Pancreas (tissue), 10 donors: ENCODE measurements at regions not wholly inside any gene's neighbourhood (a gene's known extent, or its start where the extent isn't known, plus 50 kb on each side); places are given as distances from the start of the nearest gene placed in this dataset.
"Not testable (repeated sequence)": the region's sequence is repeated elsewhere in the genome, so short reads cannot be mapped to it uniquely, and the experiment has no call there.

Experiments
- ATAC-seq, 4 donors: fragments of 200-7000 bp; cut with Tn5 transposase; one replicate each; pipeline versions ENCODE4 v1.8.0 to v1.9.1; 2020; ENCODE audit warnings: mild to moderate bottlenecking in 4 of 4, moderate library complexity in 4 of 4
- DNase-seq, 6 donors: peaks; one replicate each; pipeline ENCODE4 v3.0.0-alpha.2; 2020
- FAIRE-seq: peaks from 2 replicates; lab custom pipeline; 2012; peaks lifted over from hg19 to GRCh38; lab: Jason Lieb, UNC
- H3K27ac ChIP-seq, 4 donors: fragments of 200-600 bp; sonication (generic); 1 replicate in 3 of 4; 2 replicates in 1 of 4; pipeline versions ENCODE4 v1.5.0 to v1.8.0; 2020
- H3K27me3 ChIP-seq, 4 donors: fragments of 200-600 bp; one replicate each; pipeline ENCODE4 v1.8.0; 2021
- H3K36me3 ChIP-seq, 3 donors: fragments of 200-600 bp; sonication (generic) in 1 of 3; one replicate each; pipeline versions ENCODE4 v1.5.0 to v1.8.0; 2020 to 2021
- H3K4me1 ChIP-seq, 3 donors: fragments of 200-600 bp; one replicate each; pipeline ENCODE4 v1.8.0; 2021
- H3K4me3 ChIP-seq, 4 donors: fragments of 200-600 bp; sonication (generic) in 2 of 4; one replicate each; pipeline versions ENCODE4 v1.5.0 to v1.8.0; 2020 to 2021
- H3K9me3 ChIP-seq, 4 donors: fragments of 200-600 bp; one replicate each; pipeline ENCODE4 v1.8.0; 2021
- CTCF ChIP-seq, 4 donors: fragments of 200-600 bp; sonication (generic) in 3 of 4; IDR thresholded peaks; one replicate each; pipeline versions ENCODE4 v1.5.0 to v1.8.0; 2021; ENCODE audit warnings: antibody characterized with exemption in 4 of 4
- WGBS, 2 donors: extraction: QIAGEN DNeasy Blood & Tissue Kit; methylation state at CpG; one replicate each; pipeline ENCODE4 v1.1.7; 2013; 5-methylcytosine and 5-hydroxymethylcytosine counted together
- intact Hi-C, 3 donors: fragments of 100-400 bp; cut with DNase I; formaldehyde crosslinking; loops; one replicate each; pipeline versions ENCODE4 v1.11.1 to v1.14.2; 2022
- donor health status: healthy with polysubstance abuse.
- donor health status: DM: no; HTN: no; CAD: no; lungs with moderate emphysema.
- donor health status: DM: no; HTN: no; CAD: no.
- donor health status: control.
- donor health status: control.
- donor health status: Bipolar disorder and iron deficiency.
- donor health status: DM: yes; HTN: yes; CAD: no.
- donor health status: DM: no; HTN: no; CAD: no.
- donor health status: DM: no; HTN: no; CAD: no.
- donor health status: DM: yes; HTN: yes; CAD: no.

GRCh38 chr11:22521226-22521625 is 104.4 kb downstream of the FANCF start:
- no peak overlapping the region for H3K27ac ChIP-seq
- no peaks in the 10 kb centered on the region for H3K36me3 ChIP-seq
- no peak overlapping the region for H3K4me3 ChIP-seq
- no peaks in the 10 kb centered on the region for H3K4me1 ChIP-seq
- FAIRE-seq, result no peak
- no peak for ATAC-seq
- intact Hi-C loops, result no loop called here
- no peak for DNase-seq
- WGBS, 2 donors, result 60 to 75% methylated on average over 2 of the region's 2 CpGs
- H3K27me3 ChIP-seq, result no peaks in the 10 kb centered on the region
- TF ChIP-seq CTCF (IDR thresholded peaks at IDR 0.05), result no peak
- H3K9me3 ChIP-seq, result no peaks in the 10 kb centered on the region

- TF ChIP-seq CTCF (IDR thresholded peaks at IDR 0.05), result no peak
- Histone ChIP-seq H3K36me3 (no peaks in the 10 kb centered on the region), H3K9me3 (no peaks in the 10 kb centered on the region), H3K27me3 (no peaks in the 10 kb centered on the region), H3K4me1 (no peaks in the 10 kb centered on the region), H3K27ac (no peak overlapping the region), H3K4me3 (no peak overlapping the region)
- intact Hi-C loops, result no loop called here
- no peak for DNase-seq
- ATAC-seq, result no peak
- FAIRE-seq, result no peak
Observed at GRCh38 chr11:22520521-22520920, 105.1 kb downstream of the FANCF start.

- H3K4me1 ChIP-seq, DNase-seq, H3K36me3 ChIP-seq, ATAC-seq, H3K9me3 ChIP-seq, H3K27ac ChIP-seq, H3K27me3 ChIP-seq, FAIRE-seq, H3K4me3 ChIP-seq, intact Hi-C loops: not testable (repeated sequence)
- 79 to 86% methylated on average over 2 of the region's 2 CpGs for WGBS, 2 donors
Observed at GRCh38 chr11:22518344-22518743, 107.3 kb downstream of the FANCF start.

GRCh38 chr11:22516111-22516510 is 109.5 kb downstream of the FANCF start:
- Histone ChIP-seq H3K4me3 (no peak overlapping the region), H3K27me3 (no peaks in the 10 kb centered on the region), H3K4me1 (no peaks in the 10 kb centered on the region), H3K9me3 (no peaks in the 10 kb centered on the region), H3K36me3 (no peaks in the 10 kb centered on the region), H3K27ac (no peak overlapping the region)
- intact Hi-C loops, result no loop called here
- 80 to 92% methylated on average over 5 of the region's 5 CpGs for WGBS, 2 donors
- FAIRE-seq (no peak), DNase-seq (no peak), ATAC-seq (no peak)
- TF ChIP-seq CTCF (IDR thresholded peaks at IDR 0.05), result no peak

GRCh38 chr11:22512457-22512856 is 113.2 kb downstream of the FANCF start:
- no peaks in the 10 kb centered on the region for H3K36me3 ChIP-seq
- H3K27me3 ChIP-seq, result no peaks in the 10 kb centered on the region
- no peak for DNase-seq
- H3K9me3 ChIP-seq, result no peaks in the 10 kb centered on the region
- no peak for TF ChIP-seq CTCF (IDR thresholded peaks at IDR 0.05)
- intact Hi-C loops, result no loop called here
- H3K27ac ChIP-seq, result no peak overlapping the region
- H3K4me3 ChIP-seq, result no peak overlapping the region
- no peak for FAIRE-seq
- WGBS, 2 donors, result 35 to 50% methylated on average over 1 of the region's 1 CpG
- ATAC-seq, result no peak
- no peaks in the 10 kb centered on the region for H3K4me1 ChIP-seq

GRCh38 chr11:22510741-22511140 is 114.9 kb downstream of the FANCF start:
- TF ChIP-seq CTCF (IDR thresholded peaks at IDR 0.05), result no peak
- Histone ChIP-seq H3K4me3 (no peak overlapping the region), H3K36me3 (no peaks in the 10 kb centered on the region), H3K27me3 (no peaks in the 10 kb centered on the region), H3K27ac (no peak overlapping the region), H3K4me1 (no peaks in the 10 kb centered on the region), H3K9me3 (no peaks in the 10 kb centered on the region)
- ATAC-seq, result peak in 1 of 4 donors; percentile 55
- WGBS, 2 donors, result 64 to 66% methylated on average over 2 of the region's 2 CpGs
- intact Hi-C loops, result no loop called here
- DNase-seq, result no peak
- FAIRE-seq, result no peak
